SK-N-SH (cell line): ENCODE measurements at regions not wholly inside any gene's neighbourhood (a gene's known extent, or its start where the extent isn't known, plus 50 kb on each side); places are given as distances from the start of the nearest gene placed in this dataset.

Experiments
- CTCF ChIA-PET: fragments of 300-600, 350-600 bp; formaldehyde crosslinking; extraction: SDS; loops from one replicate; lab custom pipeline; 2021; lab: Yijun Ruan, JAX
- POLR2A ChIA-PET: fragments of 350-600 bp; sonication (Branson Sonifier 250); formaldehyde crosslinking; extraction: SDS; loops from one replicate; lab custom pipeline; 2020; ENCODE audit warnings: antibody characterized with exemption, inconsistent platforms; lab: Yijun Ruan, JAX
- DNase-seq: peaks from one replicate; pipeline ENCODE4 v3.0.0; 2012
- H2AFZ ChIP-seq: fragments of 200-600 bp; sonication (generic); 2 replicates; pipeline ENCODE4 v1.8.1; 2016; ENCODE audit warnings: antibody characterized with exemption, mild to moderate bottlenecking, low read depth
- H3F3A ChIP-seq: fragments of 200-600 bp; sonication (generic); replicated peaks from 2 replicates; pipeline ENCODE3; 2016; ENCODE audit warnings: antibody characterized with exemption, mild to moderate bottlenecking; ENCODE audit not compliant: insufficient read depth
- H3K27ac ChIP-seq, 2 experiments: fragments of 200-500 bp in 1 of 2; fragments of 200-600 bp in 1 of 2; sonication (Bioruptor generic) in 1 of 2; sonication (generic), shearing (Covaris generic) in 1 of 2; 2 replicates each; pipeline versions ENCODE4 v1.5.1 to v1.6.1; 2014 to 2016; ENCODE audit warnings: low read depth in 2 of 2, inconsistent platforms in 1 of 2, low read length in 1 of 2, mild to moderate bottlenecking in 1 of 2, mixed read lengths in 1 of 2
- H3K27me3 ChIP-seq: fragments of 200-600 bp; sonication (generic), shearing (Covaris generic); 2 replicates; pipeline ENCODE4 v1.6.1; 2016; ENCODE audit warnings: mixed run types; ENCODE audit not compliant: insufficient read depth
- H3K36me3 ChIP-seq, 2 experiments: fragments of 200-500 bp in 1 of 2; fragments of 200-600 bp in 1 of 2; sonication (Bioruptor generic) in 1 of 2; sonication (generic) in 1 of 2; replicated peaks in 1 of 2; 2 replicates each; pipeline versions ENCODE3 to v1.5.1; 2014 to 2016; ENCODE audit warnings: low read length in 1 of 2, mild to moderate bottlenecking in 1 of 2; ENCODE audit not compliant: insufficient read depth in 2 of 2, control insufficient read depth in 1 of 2
- H3K4me1 ChIP-seq, 2 experiments: fragments of 200-500 bp in 1 of 2; fragments of 200-600 bp in 1 of 2; sonication (Bioruptor generic) in 1 of 2; sonication (generic), shearing (Covaris generic) in 1 of 2; 2 replicates each; pipeline versions ENCODE4 v1.5.1 to v1.6.1; 2014 to 2016; ENCODE audit warnings: low read depth in 1 of 2, low read length in 1 of 2, mixed run types in 1 of 2; ENCODE audit not compliant: insufficient read depth in 2 of 2, control insufficient read depth in 1 of 2
- H3K4me2 ChIP-seq: fragments of 200-600 bp; sonication (generic), shearing (Covaris generic); 2 replicates; pipeline ENCODE4 v1.6.1; 2017; ENCODE audit warnings: mixed run types
- H3K4me3 ChIP-seq, 2 experiments: fragments of 200-500 bp in 1 of 2; fragments of 200-600 bp in 1 of 2; sonication (Bioruptor generic) in 1 of 2; sonication (generic), shearing (Covaris generic) in 1 of 2; 2 replicates each; pipeline versions ENCODE4 v1.5.1 to v1.8.1; 2014 to 2016; ENCODE audit warnings: low read depth in 2 of 2, inconsistent platforms in 1 of 2, low read length in 1 of 2, mild to moderate bottlenecking in 1 of 2, mixed read lengths in 1 of 2, moderate library complexity in 1 of 2
- H3K79me2 ChIP-seq: fragments of 200-600 bp; sonication (generic); 2 replicates; pipeline ENCODE4 v1.8.1; 2017; ENCODE audit warnings: mild to moderate bottlenecking; ENCODE audit not compliant: insufficient read depth
- H3K9ac ChIP-seq: fragments of 200-600 bp; sonication (generic); 2 replicates; pipeline ENCODE4 v1.6.1; 2017; ENCODE audit warnings: mixed run types
- H3K9me2 ChIP-seq: fragments of 200-600 bp; sonication (generic); 2 replicates; pipeline ENCODE4 v1.6.1; 2017; ENCODE audit warnings: mixed run types
- H3K9me3 ChIP-seq: fragments of 200-600 bp; sonication (generic); 2 replicates; pipeline ENCODE4 v1.6.1; 2017; ENCODE audit warnings: mixed run types, mild to moderate bottlenecking, moderate library complexity
- H4K20me1 ChIP-seq: fragments of 200-600 bp; sonication (generic); 2 replicates; pipeline ENCODE4 v1.6.1; 2017; ENCODE audit warnings: mild to moderate bottlenecking, mixed run types; ENCODE audit not compliant: insufficient read depth
- CTCF ChIP-seq: fragments of 200-600 bp; sonication (generic); IDR thresholded peaks from 2 replicates; pipeline ENCODE4 v1.6.1; 2017; ENCODE audit warnings: antibody characterized with exemption, mild to moderate bottlenecking, moderate library complexity
- EZH2phosphoT487 ChIP-seq: fragments of 200-600 bp; sonication (generic); IDR thresholded peaks from 2 replicates; pipeline ENCODE4 v1.6.1; 2017; ENCODE audit warnings: low read depth, mixed run types, mild to moderate bottlenecking, antibody characterized with exemption, moderate library complexity, borderline replicate concordance
- FOXM1 ChIP-seq: IDR thresholded peaks from 2 replicates; pipeline ENCODE4 v1.4.0; 2012; ENCODE audit warnings: low read depth, mild to moderate bottlenecking
- GABPA ChIP-seq: IDR thresholded peaks from 2 replicates; pipeline ENCODE4 v1.4.0; 2012; ENCODE audit warnings: low read depth, mild to moderate bottlenecking
- MAX ChIP-seq: IDR thresholded peaks from 2 replicates; pipeline ENCODE4 v1.4.0; 2012; ENCODE audit warnings: low read depth
- NFIC ChIP-seq: IDR thresholded peaks from 2 replicates; pipeline ENCODE4 v1.4.0; 2012; ENCODE audit warnings: borderline replicate concordance
- NRF1 ChIP-seq: IDR thresholded peaks from 2 replicates; pipeline ENCODE4 v1.6.1; 2012; ENCODE audit warnings: low read depth, mild to moderate bottlenecking, low read length
- PBX3 ChIP-seq: IDR thresholded peaks from 2 replicates; pipeline ENCODE4; 2012
- POLR2AphosphoS5 ChIP-seq: IDR thresholded peaks from 2 replicates; pipeline ENCODE4 v1.6.1; 2012; ENCODE audit warnings: low read depth, low read length
- RCOR1 ChIP-seq: fragments of 150-350 bp; IDR thresholded peaks from 2 replicates; pipeline ENCODE4 v1.6.1; 2017; ENCODE audit warnings: antibody characterized with exemption, low read length
- SMC3 ChIP-seq: IDR thresholded peaks from 2 replicates; pipeline ENCODE4 v1.6.1; 2012; ENCODE audit warnings: low read depth, low read length, improper control_type of control experiment
- TCF12 ChIP-seq: IDR thresholded peaks from 2 replicates; pipeline ENCODE4 v1.4.0; 2012
- ZBTB33 ChIP-seq: IDR thresholded peaks from 2 replicates; pipeline ENCODE4 v1.4.0; 2012; ENCODE audit warnings: low read depth, borderline replicate concordance
- WGBS: methylation state at CpG from one replicate; pipeline ENCODE4 v1.1.6; 2017; ENCODE audit warnings: low lambda C conversion rate; 5-methylcytosine and 5-hydroxymethylcytosine counted together
- TF ChIP-seq, protein P1 (sequence below): fragments of 150-350 bp; IDR thresholded peaks from 2 replicates; pipeline ENCODE4 v1.6.1; 2017; ENCODE audit warnings: antibody characterized with exemption, low read length, low read depth, borderline replicate concordance

DNA sequence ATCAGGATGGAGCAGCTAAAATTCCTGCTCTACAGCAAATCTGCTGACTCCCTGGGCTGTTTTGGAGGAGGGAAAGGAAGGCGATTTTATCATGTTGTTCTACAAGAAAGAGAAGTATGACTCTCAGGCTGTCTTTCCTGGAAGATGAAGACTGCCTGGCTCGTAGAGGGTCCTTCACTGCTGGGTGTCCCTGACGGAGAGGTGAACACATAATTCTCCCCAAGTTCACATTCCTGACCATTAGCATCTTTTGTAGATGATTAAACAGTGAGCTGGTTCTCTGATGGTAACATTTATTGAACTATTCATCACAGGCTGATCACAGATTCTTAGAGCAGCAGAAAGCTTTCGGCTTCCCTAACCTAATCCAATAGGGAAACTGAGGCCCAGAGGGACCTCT, 212.4 kb upstream of the GLRA1 start:
- WGBS, result 3% methylated on average over 4 of the region's 4 CpGs
- no peak for DNase-seq
- no peak overlapping the region for H3K27ac ChIP-seq
- no peaks in the 10 kb centered on the region for H3K9me3 ChIP-seq
- no peaks in the 10 kb centered on the region for H3K27me3 ChIP-seq
- no peaks in the 10 kb centered on the region for H3F3A ChIP-seq
- H4K20me1 ChIP-seq, result no peaks in the 10 kb centered on the region
- H3K4me1 ChIP-seq, result no peaks in the 10 kb centered on the region
- no peak overlapping the region for H3K4me2 ChIP-seq
- CTCF ChIA-PET, result interaction anchor here (0.7 to 1.3 kb wide), 3 partner anchors 10 to 306 kb away, joined by 3 to 4 read pairs (median 3); no protein-coding TSS in a partner anchor
- no peaks in the 10 kb centered on the region for H3K9me2 ChIP-seq
- H3K79me2 ChIP-seq, result no peaks in the 10 kb centered on the region
- POLR2A ChIA-PET, result no interaction called here
- H2AFZ ChIP-seq, result no peak overlapping the region
- H3K9ac ChIP-seq, result no peak overlapping the region
- no peak overlapping the region for H3K4me3 ChIP-seq
- no peak for TF ChIP-seq ZBTB33
- TF ChIP-seq, all 33 proteins: peak for 0
- no peaks in the 10 kb centered on the region for H3K36me3 ChIP-seq

DNA sequence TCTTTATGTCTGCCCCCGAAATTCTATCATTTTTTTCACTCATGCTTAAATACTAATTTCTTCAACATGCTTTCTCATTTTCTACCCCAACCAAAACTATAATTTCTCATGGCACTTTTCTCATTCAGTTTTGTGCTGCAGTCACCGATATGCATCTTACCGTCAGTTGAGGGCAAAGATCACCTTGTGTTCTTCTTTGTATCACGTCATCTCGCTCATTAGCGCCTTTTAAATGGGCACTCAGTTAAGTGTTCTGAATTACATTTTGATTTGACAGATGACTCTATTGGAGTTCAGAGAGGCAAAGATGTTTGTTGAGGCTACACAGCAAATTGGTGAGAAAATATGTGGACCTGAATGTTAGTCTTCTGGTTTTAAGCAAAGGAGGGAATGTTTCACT, 211.7 kb upstream of the GLRA1 start:
- no peaks in the 10 kb centered on the region for H3K9me2 ChIP-seq
- H3K27ac ChIP-seq, result no peak overlapping the region
- no peaks in the 10 kb centered on the region for H3K36me3 ChIP-seq
- no peaks in the 10 kb centered on the region for H3K79me2 ChIP-seq
- DNase-seq, result no peak
- no peak overlapping the region for H3K9ac ChIP-seq
- CTCF ChIA-PET, result interaction anchor here (0.7 to 1.0 kb wide), 2 partner anchors 21 to 311 kb away, joined by 3 read pairs; no protein-coding TSS in a partner anchor
- H4K20me1 ChIP-seq, result no peaks in the 10 kb centered on the region
- no peak overlapping the region for H3K4me3 ChIP-seq
- H3K27me3 ChIP-seq, result no peaks in the 10 kb centered on the region
- no peak overlapping the region for H3K4me2 ChIP-seq
- H3F3A ChIP-seq, result no peaks in the 10 kb centered on the region
- POLR2A ChIA-PET, result no interaction called here
- WGBS, result 6% methylated on average over 6 of the region's 6 CpGs
- no peak overlapping the region for H2AFZ ChIP-seq
- no peaks in the 10 kb centered on the region for H3K4me1 ChIP-seq
- TF ChIP-seq MAX (no peak), RCOR1 (no peak), FOXM1 (no peak), SMC3 (no peak)
- no peaks in the 10 kb centered on the region for H3K9me3 ChIP-seq

- no peaks in the 10 kb centered on the region for H4K20me1 ChIP-seq
- H3K9me2 ChIP-seq, result no peaks in the 10 kb centered on the region
- 1% methylated on average over 2 of the region's 2 CpGs for WGBS
- H3K4me1 ChIP-seq, result no peaks in the 10 kb centered on the region
- no peaks in the 10 kb centered on the region for H3K27me3 ChIP-seq
- no peak overlapping the region for H2AFZ ChIP-seq
- ChIA-PET POLR2A (no interaction called here), CTCF (interaction anchor here (1.0 to 3.1 kb wide), 2 partner anchors 7 to 311 kb away, joined by 3 to 8 read pairs; no protein-coding TSS in a partner anchor)
- H3K4me3 ChIP-seq, result no peak overlapping the region
- no peak overlapping the region for H3K4me2 ChIP-seq
- no peak overlapping the region for H3K27ac ChIP-seq
- H3K36me3 ChIP-seq, result no peaks in the 10 kb centered on the region
- no peak for DNase-seq
- no peaks in the 10 kb centered on the region for H3K9me3 ChIP-seq
- H3K79me2 ChIP-seq, result no peaks in the 10 kb centered on the region
- H3K9ac ChIP-seq, result no peak overlapping the region
- H3F3A ChIP-seq, result no peaks in the 10 kb centered on the region
- no peak for TF ChIP-seq NFIC
- no peak for TF ChIP-seq CTCF
- TF ChIP-seq PBX3, result no peak
- TF ChIP-seq GABPA, result no peak
- TF ChIP-seq, protein P1, sequence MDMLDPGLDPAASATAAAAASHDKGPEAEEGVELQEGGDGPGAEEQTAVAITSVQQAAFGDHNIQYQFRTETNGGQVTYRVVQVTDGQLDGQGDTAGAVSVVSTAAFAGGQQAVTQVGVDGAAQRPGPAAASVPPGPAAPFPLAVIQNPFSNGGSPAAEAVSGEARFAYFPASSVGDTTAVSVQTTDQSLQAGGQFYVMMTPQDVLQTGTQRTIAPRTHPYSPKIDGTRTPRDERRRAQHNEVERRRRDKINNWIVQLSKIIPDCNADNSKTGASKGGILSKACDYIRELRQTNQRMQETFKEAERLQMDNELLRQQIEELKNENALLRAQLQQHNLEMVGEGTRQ, result no peak
- no peak for TF ChIP-seq EZH2phosphoT487
- TF ChIP-seq POLR2AphosphoS5, result no peak
- no peak for TF ChIP-seq TCF12
- no peak for TF ChIP-seq FOXM1
- TF ChIP-seq NRF1, result no peak
Observed at GRCh38 chr5:152135827-152136226, 211.2 kb upstream of the GLRA1 start.
